ENCODE measurements at regions not wholly inside any gene's neighbourhood (a gene's known extent, or its start where the extent isn't known, plus 50 kb on each side); places are given as distances from the start of the nearest gene placed in this dataset.

GRCh38 chr3:6770397-6770690 is 90.6 kb upstream of the GRM7 start:
- no peak for DNase-seq (ENCODE audit: low read depth)

- DNase-seq (ENCODE audit: low read depth) = no peak
Observed at GRCh38 chr3:6771171-6771570, 89.7 kb upstream of the GRM7 start.

GRCh38 chr3:6779140-6779539 is 81.8 kb upstream of the GRM7 start:
- DNase-seq (ENCODE audit: low read depth) = no peak

GRCh38 chr3:6781092-6781491 is 79.8 kb upstream of the GRM7 start:
- DNase-seq (ENCODE audit: low read depth) = no peak

- DNase-seq (ENCODE audit: low read depth) = no peak
Observed at GRCh38 chr3:6785726-6786125, 75.2 kb upstream of the GRM7 start.

GRCh38 chr3:6791161-6791560 is 69.8 kb upstream of the GRM7 start:
- DNase-seq (ENCODE audit: low read depth) = no peak

GRCh38 chr3:6799264-6799915 is 61.5 kb upstream of the GRM7 start:
- no peak for DNase-seq (ENCODE audit: low read depth)

GRCh38 chr3:6803619-6804018 is 57.3 kb upstream of the GRM7 start:
- no peak for DNase-seq (ENCODE audit: low read depth)

GRCh38 chr3:6805236-6805635 is 55.7 kb upstream of the GRM7 start:
- DNase-seq (ENCODE audit: low read depth) = no peak

- DNase-seq (ENCODE audit: low read depth) = no peak
Observed at GRCh38 chr3:6806991-6807390, 53.9 kb upstream of the GRM7 start.

- no peak for DNase-seq (ENCODE audit: low read depth)
Observed at GRCh38 chr3:6807967-6808588, 52.8 kb upstream of the GRM7 start.

- DNase-seq (ENCODE audit: low read depth) = no peak
Observed at GRCh38 chr3:6809349-6809748, 51.6 kb upstream of the GRM7 start.

All from amniotic epithelial cell (primary cell).